ACC112 (cell line): ENCODE measurements at regions not wholly inside any gene's neighbourhood (a gene's known extent, or its start where the extent isn't known, plus 50 kb on each side); places are given as distances from the start of the nearest gene placed in this dataset.
A peak's percentile ranks its signal among the peaks of the same experiment; 100 is the strongest.

Experiments
- H2AFZ ChIP-seq: fragments of 200-600 bp; sonication (generic); one replicate; pipeline ENCODE4 v1.6.0; 2017; ENCODE audit warnings: antibody characterized with exemption, low read length; ENCODE audit not compliant: unreplicated experiment
- H3K27ac ChIP-seq: fragments of 200-600 bp; sonication (generic); 2 replicates; pipeline ENCODE4 v1.5.1; 2014; ENCODE audit warnings: low read depth, mild to moderate bottlenecking, antibody characterized with exemption, low read length, moderate library complexity
- H3K27me3 ChIP-seq: fragments of 200-600 bp; sonication (generic); 2 replicates; pipeline ENCODE4 v1.6.1; 2014; ENCODE audit warnings: mild to moderate bottlenecking, antibody characterized with exemption, low read length, moderate library complexity, mixed read lengths; ENCODE audit not compliant: insufficient read depth
- H3K36me3 ChIP-seq: fragments of 200-600 bp; sonication (generic); 2 replicates; pipeline ENCODE4 v1.6.1; 2016; ENCODE audit warnings: mild to moderate bottlenecking, antibody characterized with exemption, low read length, moderate library complexity, mixed read lengths; ENCODE audit not compliant: insufficient read depth
- H3K4me1 ChIP-seq: fragments of 200-600 bp; sonication (generic); one replicate; pipeline ENCODE4 v1.6.1; 2016; ENCODE audit warnings: low read length, mixed read lengths; ENCODE audit not compliant: insufficient read depth, unreplicated experiment, control insufficient read depth
- H3K4me3 ChIP-seq: fragments of 200-600 bp; sonication (generic); 2 replicates; pipeline ENCODE4 v1.5.1; 2014; ENCODE audit warnings: mild to moderate bottlenecking, low read depth, low read length
- H3K79me2 ChIP-seq: fragments of 200-600 bp; sonication (generic); one replicate; pipeline ENCODE4 v1.6.0; 2016; ENCODE audit warnings: low read length; ENCODE audit not compliant: control insufficient read depth, unreplicated experiment, insufficient read depth

DNA sequence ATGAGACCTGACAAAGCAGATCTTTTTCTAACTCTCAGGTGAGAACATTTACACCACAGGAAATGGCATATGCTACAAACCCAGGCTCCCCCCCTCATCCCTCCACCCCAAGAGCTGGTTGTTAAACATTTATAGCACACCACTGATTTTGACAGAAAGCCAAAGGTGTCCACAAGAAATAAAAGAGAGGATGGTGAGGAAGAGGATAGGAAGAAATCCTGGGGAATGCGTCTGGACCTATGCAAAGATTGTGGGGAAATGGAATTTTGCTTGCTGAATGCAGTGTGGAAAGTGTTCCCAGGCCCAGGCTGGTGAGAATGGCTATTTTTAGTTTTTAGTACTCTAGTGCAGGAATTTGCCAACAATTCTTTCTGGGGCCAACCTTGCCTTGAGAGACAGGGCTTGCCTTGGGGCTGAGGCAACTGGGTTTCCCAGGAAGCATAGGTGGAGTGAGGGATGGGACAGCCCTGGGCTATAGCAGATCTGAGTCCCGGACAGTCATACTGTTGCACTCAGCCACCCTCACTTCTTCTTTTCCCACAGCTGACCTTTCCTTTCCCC is 163.9 kb downstream of the ADAMTS15 start:
- H3K27me3 ChIP-seq, result no peaks in the 10 kb centered on the region
- H3K36me3 ChIP-seq, result no peaks in the 10 kb centered on the region
- H3K27ac ChIP-seq, result peak overlapping the region; percentile 84
- peaks cover 34% of the 10 kb centered on the region for H3K4me1 ChIP-seq
- H2AFZ ChIP-seq, result no peak overlapping the region
- no peaks in the 10 kb centered on the region for H3K79me2 ChIP-seq
- no peak overlapping the region; the same call in 1 of the 2 replicates for H3K4me3 ChIP-seq

DNA sequence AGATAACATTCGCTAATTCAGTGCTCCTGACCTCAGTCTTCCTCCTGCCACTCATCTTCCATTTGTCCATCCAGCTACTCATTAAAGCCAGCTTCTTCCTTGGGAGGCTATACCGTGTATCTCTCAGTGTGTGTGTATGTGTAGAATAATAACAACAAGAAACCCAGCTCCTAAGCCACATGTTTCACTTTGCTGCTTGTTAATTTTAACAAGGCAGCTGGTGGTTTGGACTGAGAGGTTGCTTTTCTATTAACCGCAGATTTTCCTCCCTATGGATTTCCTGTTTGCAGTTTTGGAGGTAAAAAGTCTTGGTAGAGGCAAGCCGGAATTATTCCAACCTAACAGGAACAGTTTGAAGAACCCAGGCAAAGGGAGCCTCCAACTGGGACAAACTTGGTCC is 165.0 kb downstream of the ADAMTS15 start:
- H3K4me3 ChIP-seq, result no peak overlapping the region
- H3K79me2 ChIP-seq, result no peaks in the 10 kb centered on the region
- no peaks in the 10 kb centered on the region for H3K36me3 ChIP-seq
- H3K27me3 ChIP-seq, result no peaks in the 10 kb centered on the region
- H3K4me1 ChIP-seq, result peaks cover 31% of the 10 kb centered on the region
- no peak overlapping the region for H2AFZ ChIP-seq
- no peak overlapping the region for H3K27ac ChIP-seq

DNA sequence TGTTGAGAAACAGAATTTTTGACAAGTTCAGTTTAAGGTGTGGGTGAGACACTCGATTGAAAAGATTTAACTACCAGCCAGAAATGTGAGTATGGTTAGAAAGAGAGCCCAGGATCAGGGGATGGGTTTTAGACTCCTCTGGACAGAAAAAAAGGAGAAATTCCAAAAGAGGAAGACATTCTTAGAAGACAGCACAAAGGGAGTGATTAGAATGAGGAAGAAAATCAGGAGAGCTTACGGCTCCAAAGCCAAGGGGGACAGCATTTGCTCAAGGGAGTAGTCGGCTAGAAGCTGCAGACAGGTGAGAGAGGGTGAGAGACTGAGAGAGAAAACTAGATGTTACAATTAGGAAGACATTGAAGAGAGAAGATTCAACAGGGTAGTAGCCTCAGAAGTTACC is 166.1 kb downstream of the ADAMTS15 start:
- H2AFZ ChIP-seq, result no peak overlapping the region
- no peak overlapping the region for H3K27ac ChIP-seq
- no peaks in the 10 kb centered on the region for H3K36me3 ChIP-seq
- no peaks in the 10 kb centered on the region for H3K27me3 ChIP-seq
- no peaks in the 10 kb centered on the region for H3K79me2 ChIP-seq
- H3K4me3 ChIP-seq, result no peak overlapping the region
- peaks cover 26% of the 10 kb centered on the region for H3K4me1 ChIP-seq

DNA sequence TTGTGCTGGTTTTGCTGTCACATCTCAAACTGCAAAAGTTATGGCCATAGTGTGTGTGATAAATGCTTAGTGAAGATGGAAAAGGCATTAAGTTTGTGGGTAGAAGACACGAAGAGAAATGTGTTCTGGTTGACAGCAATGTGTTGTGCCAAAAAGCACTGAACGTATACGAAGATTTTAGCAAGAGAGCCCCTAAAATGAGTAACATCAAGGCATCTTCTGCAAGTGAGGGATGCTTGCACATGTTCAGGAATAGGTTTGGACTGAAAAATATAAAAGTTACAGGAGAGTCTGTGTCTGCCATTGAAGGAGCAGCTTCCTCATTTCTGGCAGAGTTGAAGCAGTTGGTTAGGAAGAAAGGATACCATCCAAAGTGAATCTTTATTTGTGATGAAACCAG is 167.1 kb downstream of the ADAMTS15 start:
- no peak overlapping the region for H2AFZ ChIP-seq
- H3K27me3 ChIP-seq, result no peaks in the 10 kb centered on the region
- H3K36me3 ChIP-seq, result no peaks in the 10 kb centered on the region; the same call in 1 of the 2 replicates
- no peaks in the 10 kb centered on the region for H3K79me2 ChIP-seq
- H3K27ac ChIP-seq, result no peak overlapping the region
- peaks cover 19% of the 10 kb centered on the region for H3K4me1 ChIP-seq
- H3K4me3 ChIP-seq, result no peak overlapping the region

DNA sequence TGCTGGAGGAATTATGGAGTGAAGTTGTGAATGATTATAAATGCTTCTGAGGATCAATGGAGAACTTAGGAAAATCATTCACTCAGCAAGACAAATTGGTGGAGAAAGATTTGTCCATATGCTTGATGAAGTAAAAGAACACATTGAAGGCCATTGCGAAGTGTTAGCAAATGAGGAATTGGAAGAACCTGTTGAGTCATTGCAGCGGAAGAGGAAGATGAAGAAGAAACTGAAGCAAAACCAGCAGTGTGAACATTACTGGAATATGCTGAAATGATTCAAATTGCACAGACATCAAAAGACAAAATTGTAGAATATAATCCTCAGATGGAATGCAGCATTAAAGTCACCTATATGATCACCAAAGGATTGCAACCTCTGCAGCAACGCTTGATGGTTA is 168.1 kb downstream of the ADAMTS15 start:
- no peak overlapping the region for H3K27ac ChIP-seq
- H3K27me3 ChIP-seq, result no peaks in the 10 kb centered on the region
- no peak overlapping the region for H2AFZ ChIP-seq
- H3K79me2 ChIP-seq, result no peaks in the 10 kb centered on the region
- H3K36me3 ChIP-seq, result no peaks in the 10 kb centered on the region; the same call in 1 of the 2 replicates
- no peak overlapping the region for H3K4me3 ChIP-seq
- peaks cover 13% of the 10 kb centered on the region for H3K4me1 ChIP-seq

DNA sequence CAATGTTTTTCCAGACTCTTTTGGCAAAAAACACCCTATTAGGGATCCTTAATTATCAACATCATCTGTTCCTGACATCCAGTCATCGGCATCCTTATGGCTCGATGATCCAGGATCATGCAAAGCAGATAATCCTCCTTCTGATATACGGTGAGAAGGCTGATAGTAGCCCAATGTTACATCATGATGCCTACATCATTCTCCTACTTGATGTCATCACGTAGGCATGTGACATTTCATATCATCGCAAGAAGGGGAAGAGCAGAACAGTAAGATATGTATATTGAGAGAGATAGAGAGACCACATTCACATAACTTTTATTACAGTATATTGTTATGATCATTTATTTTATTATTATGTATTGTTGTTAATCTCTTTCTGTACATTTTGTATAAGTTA is 168.6 kb downstream of the ADAMTS15 start:
- Histone ChIP-seq H3K27me3 (no peaks in the 10 kb centered on the region), H3K27ac (no peak overlapping the region), H2AFZ (no peak overlapping the region), H3K36me3 (no peaks in the 10 kb centered on the region; the same call in 1 of the 2 replicates), H3K4me3 (no peak overlapping the region), H3K4me1 (peaks cover 9% of the 10 kb centered on the region), H3K79me2 (no peaks in the 10 kb centered on the region)

DNA sequence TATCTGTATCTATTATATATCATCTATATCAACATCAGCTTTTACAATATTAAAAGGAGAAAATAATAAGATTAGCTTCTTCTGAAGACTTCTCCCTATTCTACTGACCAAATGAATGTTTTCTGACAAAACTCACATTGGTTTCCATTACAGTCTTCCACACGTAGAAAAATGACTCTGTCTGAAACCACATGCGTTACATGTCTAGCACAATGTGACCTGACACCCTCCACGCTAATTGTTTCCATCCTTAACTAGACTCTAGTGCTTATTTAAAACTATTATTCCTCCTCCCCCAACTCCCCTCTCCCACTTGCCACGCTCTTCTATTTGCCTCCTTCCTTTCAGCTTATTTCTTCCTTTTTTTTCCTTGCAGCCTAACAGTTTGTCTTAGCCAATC is 172.1 kb downstream of the ADAMTS15 start:
- H2AFZ ChIP-seq, result no peak overlapping the region
- no peak overlapping the region for H3K27ac ChIP-seq
- H3K27me3 ChIP-seq, result no peaks in the 10 kb centered on the region
- no peaks in the 10 kb centered on the region; the same call in 1 of the 2 replicates for H3K36me3 ChIP-seq
- no peak overlapping the region for H3K4me3 ChIP-seq
- no peaks in the 10 kb centered on the region for H3K4me1 ChIP-seq
- no peaks in the 10 kb centered on the region for H3K79me2 ChIP-seq

DNA sequence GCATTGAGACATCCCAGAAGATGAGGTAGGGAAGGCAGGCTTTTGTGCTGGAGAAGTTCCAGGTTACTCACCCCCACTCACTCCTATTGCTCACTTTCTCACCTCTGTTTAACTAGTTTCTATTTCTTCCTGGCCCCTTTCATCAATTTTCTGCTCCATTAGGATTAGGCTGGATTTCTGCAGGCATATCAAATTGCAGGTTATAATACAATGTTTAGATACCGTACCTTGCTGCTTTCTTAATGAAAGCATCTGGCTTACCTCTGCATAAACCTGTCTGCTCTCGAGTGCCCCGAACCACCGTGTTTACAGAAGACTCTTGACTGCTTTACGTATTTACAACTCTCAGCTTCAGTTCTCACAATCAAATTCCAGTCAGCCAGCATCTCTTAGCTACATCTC is 173.7 kb downstream of the ADAMTS15 start:
- Histone ChIP-seq H3K79me2 (no peaks in the 10 kb centered on the region), H3K4me1 (no peaks in the 10 kb centered on the region), H3K27me3 (no peaks in the 10 kb centered on the region), H2AFZ (no peak overlapping the region), H3K27ac (no peak overlapping the region), H3K4me3 (no peak overlapping the region), H3K36me3 (no peaks in the 10 kb centered on the region; the same call in 1 of the 2 replicates)

DNA sequence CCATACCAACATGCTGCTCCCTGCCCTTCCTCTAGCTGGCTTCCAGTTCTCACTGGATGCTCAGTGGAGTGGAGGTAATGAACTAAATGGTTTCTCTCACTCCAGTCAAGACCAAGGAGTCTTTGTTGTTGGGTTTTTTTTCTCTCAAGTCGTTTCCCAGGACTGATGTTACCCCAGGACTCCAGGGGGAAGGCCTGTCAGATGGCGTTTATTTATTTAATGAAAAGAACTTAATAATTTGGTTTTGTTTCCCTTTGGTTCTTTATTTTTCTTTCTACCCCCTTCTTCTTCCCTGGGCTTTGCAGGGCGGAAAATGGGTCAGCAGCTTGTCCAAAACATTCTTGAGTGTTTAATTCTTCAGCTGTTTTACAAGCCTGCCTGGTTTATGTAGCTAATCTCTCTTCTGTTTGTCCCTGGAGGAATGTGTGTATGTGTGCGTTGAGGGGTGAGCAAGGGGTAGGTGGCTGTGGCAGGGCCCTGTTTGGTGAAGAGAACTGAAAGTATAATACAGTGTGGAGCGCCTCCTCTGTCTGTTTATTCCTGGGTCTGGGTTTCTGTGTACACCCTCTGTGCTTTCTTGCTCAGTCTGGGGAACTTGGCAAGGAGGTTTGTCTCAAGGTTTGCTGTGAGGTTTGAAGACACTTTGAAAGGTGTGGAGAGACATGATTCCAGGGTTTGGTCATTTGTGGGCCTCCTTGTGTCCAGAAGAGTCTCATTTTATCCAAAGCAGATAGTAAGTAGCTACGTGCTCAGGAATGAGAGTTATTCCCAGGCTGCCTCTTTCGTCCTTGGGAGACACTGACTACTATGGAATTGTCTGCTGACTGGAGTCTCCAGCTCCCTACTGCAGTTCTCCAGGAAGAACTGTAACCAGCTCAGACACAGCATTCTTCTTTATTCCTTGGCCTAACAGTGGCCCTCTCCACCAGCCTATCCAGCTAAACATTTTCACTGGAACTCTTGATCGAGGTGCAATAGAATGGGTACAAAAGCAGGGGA is 175.5 kb downstream of the ADAMTS15 start:
- no peaks in the 10 kb centered on the region for H3K27me3 ChIP-seq
- no peak overlapping the region for H3K27ac ChIP-seq
- H3K36me3 ChIP-seq, result no peaks in the 10 kb centered on the region; the same call in 1 of the 2 replicates
- no peak overlapping the region for H2AFZ ChIP-seq
- H3K4me1 ChIP-seq, result peaks cover 2% of the 10 kb centered on the region
- no peaks in the 10 kb centered on the region for H3K79me2 ChIP-seq
- H3K4me3 ChIP-seq, result no peak overlapping the region

DNA sequence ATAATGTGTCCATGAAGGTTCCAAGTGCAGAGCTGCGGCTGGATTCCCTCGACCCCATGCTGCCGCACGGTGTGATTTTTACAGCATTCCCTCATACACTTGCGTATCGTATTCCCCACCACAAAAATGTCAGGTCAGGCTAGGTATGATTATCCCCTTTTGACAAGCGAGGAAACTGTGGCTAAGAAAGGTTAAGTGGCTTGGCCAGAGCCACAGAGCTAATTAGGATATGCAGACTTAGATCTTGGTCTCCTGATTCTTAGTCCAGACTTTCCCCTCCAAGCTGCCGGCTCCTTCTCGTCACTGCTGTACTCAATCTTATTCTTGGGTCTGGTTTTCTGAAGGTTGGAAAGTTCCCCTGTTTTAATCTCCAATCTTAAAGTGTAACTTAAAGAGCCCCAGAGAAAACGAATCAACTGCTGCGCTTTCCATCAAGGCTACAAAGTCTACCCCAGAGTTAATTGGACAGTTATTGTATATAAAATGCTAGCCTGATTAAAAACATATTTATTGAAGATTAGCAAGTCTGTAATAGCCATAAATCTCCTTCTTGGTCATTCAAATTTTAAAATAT is 176.6 kb downstream of the ADAMTS15 start:
- H2AFZ ChIP-seq, result no peak overlapping the region
- no peak overlapping the region for H3K4me3 ChIP-seq
- no peaks in the 10 kb centered on the region for H3K27me3 ChIP-seq
- no peaks in the 10 kb centered on the region for H3K79me2 ChIP-seq
- no peaks in the 10 kb centered on the region; the same call in 1 of the 2 replicates for H3K36me3 ChIP-seq
- peaks cover 7% of the 10 kb centered on the region for H3K4me1 ChIP-seq
- H3K27ac ChIP-seq, result no peak overlapping the region
